Small intestine (tissue), 7 donors: ENCODE measurements at regions not wholly inside any gene's neighbourhood (a gene's known extent, or its start where the extent isn't known, plus 50 kb on each side); places are given as distances from the start of the nearest gene placed in this dataset.

Experiments used
- DNase-seq, 2 donors: peaks; one replicate each; pipeline versions ENCODE4 v3.0.0 to v3.0.0-alpha.2; 2013
- FAIRE-seq: peaks from 2 replicates; lab custom pipeline; 2012; peaks lifted over from hg19 to GRCh38; lab: Jason Lieb, UNC
- H3K27ac ChIP-seq, 3 donors: one replicate each; pipeline ENCODE4 v1.5.1; 2013; ENCODE audit warnings: low read length in 2 of 3, mild to moderate bottlenecking in 2 of 3, control low read depth in 1 of 3, inconsistent platforms in 1 of 3, low read depth in 1 of 3, moderate library complexity in 1 of 3
- H3K27me3 ChIP-seq, 3 donors: one replicate each; pipeline ENCODE4 v1.6.1; 2013; ENCODE audit warnings: low read length in 3 of 3, inconsistent platforms in 1 of 3; ENCODE audit not compliant: control insufficient read depth in 3 of 3, insufficient read depth in 3 of 3
- H3K36me3 ChIP-seq, 3 donors: one replicate each; pipeline ENCODE4 v1.6.1; 2013; ENCODE audit warnings: low read length in 3 of 3, inconsistent platforms in 1 of 3, low read depth in 1 of 3, mild to moderate bottlenecking in 1 of 3, moderate library complexity in 1 of 3; ENCODE audit not compliant: control insufficient read depth in 3 of 3, insufficient read depth in 2 of 3
- H3K4me1 ChIP-seq, 3 donors: one replicate each; pipeline ENCODE4 v1.6.1; 2013; ENCODE audit warnings: low read length in 2 of 3, inconsistent platforms in 1 of 3, low read depth in 1 of 3, mild to moderate bottlenecking in 1 of 3, moderate library complexity in 1 of 3; ENCODE audit not compliant: control insufficient read depth in 3 of 3, insufficient read depth in 2 of 3
- H3K4me3 ChIP-seq, 3 donors: one replicate each; pipeline ENCODE4 v1.5.1; 2013; ENCODE audit warnings: low read length in 3 of 3, control low read depth in 1 of 3, inconsistent platforms in 1 of 3, low read depth in 1 of 3, mild to moderate bottlenecking in 1 of 3, moderate library complexity in 1 of 3
- H3K9me3 ChIP-seq, 2 donors: one replicate each; pipeline ENCODE4 v1.6.1; 2013; ENCODE audit warnings: low read depth in 1 of 2, low read length in 1 of 2; ENCODE audit not compliant: control insufficient read depth in 2 of 2, insufficient read depth in 1 of 2
- WGBS, 3 donors: extraction: QIAGEN DNeasy Blood & Tissue Kit; methylation state at CpG; one replicate each; pipeline ENCODE4 v1.1.7; 2013; 5-methylcytosine and 5-hydroxymethylcytosine counted together
- donor health status: healthy with polysubstance abuse.
- donor health status: control.
- donor health status: control.
- donor health status: Bipolar disorder and iron deficiency.
- donor health status: healthy.

- no peak for FAIRE-seq
These were observed 160.8 kb upstream of the SEL1L start for GRCh38 chr14:81694419-81694818.

GRCh38 chr14:81709681-81710080 lies 176.0 kb upstream of the SEL1L start:
- peaks cover 0 to 14% (median 0%) of the 10 kb centered on the region in 3 donors for H3K4me1 ChIP-seq
- 30 to 53% (median 36%) methylated on average over 6 of the region's 6 CpGs for WGBS, 3 donors
- H3K27ac ChIP-seq, result peak overlapping the region in 1 of 3 donors; percentile 1
- FAIRE-seq, result no peak
- H3K36me3 ChIP-seq, result no peaks in the 10 kb centered on the region
- H3K27me3 ChIP-seq, result no peaks in the 10 kb centered on the region
- peaks cover 0 to 5% of the 10 kb centered on the region in 2 donors for H3K9me3 ChIP-seq
- peak; percentile 10 to 52 for DNase-seq
- H3K4me3 ChIP-seq, result no peak overlapping the region

More at GRCh38 chr14:81694419-81694818, 160.8 kb upstream of the SEL1L start:
- Histone ChIP-seq H3K9me3 (no peaks in the 10 kb centered on the region), H3K4me1 (no peaks in the 10 kb centered on the region), H3K27me3 (no peaks in the 10 kb centered on the region), H3K36me3 (no peaks in the 10 kb centered on the region), H3K4me3 (no peak overlapping the region), H3K27ac (no peak overlapping the region)
- DNase-seq, result no peak
- WGBS, 3 donors, result 58 to 85% (median 70%) methylated on average over 1 of the region's 1 CpG

GRCh38 chr14:81710232-81710845 lies 176.7 kb upstream of the SEL1L start:
- Histone ChIP-seq H3K9me3 (no peaks in the 10 kb centered on the region), H3K36me3 (no peaks in the 10 kb centered on the region), H3K4me1 (peaks cover 0 to 14% (median 0%) of the 10 kb centered on the region in 3 donors), H3K4me3 (no peak overlapping the region), H3K27me3 (no peaks in the 10 kb centered on the region), H3K27ac (peak overlapping the region in 1 of 3 donors; percentile 15)
- no peak for FAIRE-seq
- 48 to 49% (median 49%) methylated on average over 2 of the region's 2 CpGs for WGBS, 3 donors
- DNase-seq, result peak; percentile 69

GRCh38 chr14:81715731-81716130 lies 182.1 kb upstream of the SEL1L start:
- FAIRE-seq (no peak), DNase-seq (no peak)
- H3K36me3 ChIP-seq, result no peaks in the 10 kb centered on the region
- H3K4me3 ChIP-seq, result no peak overlapping the region
- 63 to 76% (median 68%) methylated on average over 1 of the region's 1 CpG for WGBS, 3 donors
- peaks cover 0 to 3% (median 2%) of the 10 kb centered on the region in 3 donors for H3K4me1 ChIP-seq
- no peaks in the 10 kb centered on the region for H3K27me3 ChIP-seq
- H3K27ac ChIP-seq, result no peak overlapping the region
- no peaks in the 10 kb centered on the region for H3K9me3 ChIP-seq

- FAIRE-seq, result no peak
- H3K4me3 ChIP-seq, result no peak overlapping the region
- H3K36me3 ChIP-seq, result no peaks in the 10 kb centered on the region
- H3K4me1 ChIP-seq, result peaks cover 0 to 2% (median 0%) of the 10 kb centered on the region in 3 donors
- H3K27ac ChIP-seq, result no peak overlapping the region
- WGBS, 3 donors, result 11 to 45% (median 24%) methylated on average over 6 of the region's 6 CpGs
- H3K27me3 ChIP-seq, result no peaks in the 10 kb centered on the region
- no peaks in the 10 kb centered on the region for H3K9me3 ChIP-seq
- peak; percentile 14 to 37 for DNase-seq
These were observed 183.3 kb upstream of the SEL1L start for GRCh38 chr14:81716953-81717352.

GRCh38 chr14:81723956-81724355 lies 190.3 kb upstream of the SEL1L start:
- 73 to 83% (median 82%) methylated on average over 2 of the region's 2 CpGs for WGBS, 3 donors

GRCh38 chr14:81727218-81727617 lies 193.6 kb upstream of the SEL1L start:
- peak; percentile 18 to 70 for DNase-seq
- Histone ChIP-seq H3K4me1 (peaks cover 0 to 10% (median 0%) of the 10 kb centered on the region in 3 donors), H3K27ac (peak overlapping the region in 1 of 3 donors; percentile 13)

More at GRCh38 chr14:81723956-81724355, 190.3 kb upstream of the SEL1L start:
- Histone ChIP-seq H3K9me3 (no peaks in the 10 kb centered on the region), H3K4me1 (peaks cover 0 to 10% (median 0%) of the 10 kb centered on the region in 3 donors), H3K4me3 (no peak overlapping the region), H3K27ac (no peak overlapping the region), H3K27me3 (no peaks in the 10 kb centered on the region), H3K36me3 (no peaks in the 10 kb centered on the region)
- no peak for DNase-seq
- no peak for FAIRE-seq

GRCh38 chr14:81728447-81728846 lies 194.8 kb upstream of the SEL1L start:
- no peak overlapping the region for H3K27ac ChIP-seq
- no peaks in the 10 kb centered on the region for H3K9me3 ChIP-seq
- no peaks in the 10 kb centered on the region for H3K36me3 ChIP-seq
- H3K27me3 ChIP-seq, result no peaks in the 10 kb centered on the region
- H3K4me1 ChIP-seq, result peaks cover 0 to 10% (median 0%) of the 10 kb centered on the region in 3 donors
- FAIRE-seq (no peak), DNase-seq (no peak)
- 74 to 82% (median 75%) methylated on average over 2 of the region's 2 CpGs for WGBS, 3 donors
- no peak overlapping the region for H3K4me3 ChIP-seq

More at GRCh38 chr14:81727218-81727617, 193.6 kb upstream of the SEL1L start:
- H3K4me3 ChIP-seq, result no peak overlapping the region
- H3K9me3 ChIP-seq, result no peaks in the 10 kb centered on the region
- 5 to 19% (median 13%) methylated on average over 2 of the region's 2 CpGs for WGBS, 3 donors
- no peaks in the 10 kb centered on the region for H3K27me3 ChIP-seq
- FAIRE-seq, result no peak
- no peaks in the 10 kb centered on the region for H3K36me3 ChIP-seq
